ENCODE measurements at regions not wholly inside any gene's neighbourhood (a gene's known extent, or its start where the extent isn't known, plus 50 kb on each side); places are given as distances from the start of the nearest gene placed in this dataset.

DNA sequence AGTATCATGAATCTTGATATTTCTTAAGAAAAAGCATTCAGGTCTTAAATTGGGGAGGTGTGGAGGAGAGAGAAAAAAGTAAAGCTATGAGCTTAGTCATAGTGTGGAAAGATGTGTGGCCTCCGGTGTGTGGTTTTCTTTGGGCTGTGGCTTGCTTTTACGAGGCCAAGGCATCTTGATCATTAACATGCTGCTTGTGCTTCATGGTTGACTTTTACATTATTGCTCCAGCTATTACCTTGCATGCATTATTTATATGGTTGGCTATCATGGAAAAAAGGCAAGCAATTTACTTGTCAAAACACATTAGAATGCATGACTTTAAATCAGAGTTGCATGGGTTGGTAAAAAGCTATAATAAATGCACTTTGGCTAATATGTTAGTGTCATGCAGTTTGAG, 300.7 kb upstream of the ADARB2 start:
- TF ChIP-seq CTCF (IDR thresholded peaks at IDR 0.05) = no peak
- no peak for TF ChIP-seq EP300 (IDR thresholded peaks at IDR 0.05; ENCODE audit: low read depth)
- no peak for TF ChIP-seq POLR2A (IDR thresholded peaks at IDR 0.05)
